MG63 (cell line): ENCODE measurements at regions not wholly inside any gene's neighbourhood (a gene's known extent, or its start where the extent isn't known, plus 50 kb on each side); places are given as distances from the start of the nearest gene placed in this dataset.
A peak's percentile ranks its signal among the peaks of the same experiment; 100 is the strongest.

ENCODE experiments used
- DNase-seq: peaks from one replicate; pipeline ENCODE4 v3.0.0-alpha.2; 2020
- H3K27me3 ChIP-seq: fragments of 250-450 bp; sonication (Bioruptor Pico); 2 replicates; pipeline ENCODE4 v1.5.1; 2020; ENCODE audit warnings: mild to moderate bottlenecking, moderate library complexity
- H3K36me3 ChIP-seq: fragments of 250-450 bp; sonication (Bioruptor Pico); 2 replicates; pipeline ENCODE4 v1.5.1; 2020; ENCODE audit warnings: mild to moderate bottlenecking, moderate library complexity
- H3K4me3 ChIP-seq: fragments of 250-450 bp; sonication (Bioruptor Pico); 2 replicates; pipeline ENCODE4 v1.5.1; 2020; ENCODE audit warnings: mild to moderate bottlenecking, moderate library complexity
- H3K9me3 ChIP-seq: fragments of 250-450 bp; sonication (Bioruptor Pico); 2 replicates; pipeline ENCODE4 v1.5.1; 2020; ENCODE audit warnings: mild to moderate bottlenecking, moderate library complexity

GRCh38 chr2:45072862-45073237 lies 63.6 kb upstream of the SIX2 start:
- no peaks in the 10 kb centered on the region for H3K27me3 ChIP-seq
- H3K9me3 ChIP-seq, result no peaks in the 10 kb centered on the region
- H3K36me3 ChIP-seq, result no peaks in the 10 kb centered on the region
- H3K4me3 ChIP-seq, result no peak overlapping the region
- no peak for DNase-seq

- no peaks in the 10 kb centered on the region for H3K36me3 ChIP-seq
- H3K27me3 ChIP-seq, result no peaks in the 10 kb centered on the region
- H3K9me3 ChIP-seq, result no peaks in the 10 kb centered on the region
- no peak overlapping the region for H3K4me3 ChIP-seq
- DNase-seq, result no peak
These were observed 63.0 kb upstream of the SIX2 start for GRCh38 chr2:45072064-45072861.

GRCh38 chr2:45070113-45070652 lies 60.9 kb upstream of the SIX2 start:
- no peaks in the 10 kb centered on the region for H3K36me3 ChIP-seq
- no peak overlapping the region for H3K4me3 ChIP-seq
- no peak for DNase-seq
- no peaks in the 10 kb centered on the region for H3K27me3 ChIP-seq
- H3K9me3 ChIP-seq, result no peaks in the 10 kb centered on the region

GRCh38 chr2:45069684-45070083 lies 60.4 kb upstream of the SIX2 start:
- no peak for DNase-seq
- no peaks in the 10 kb centered on the region for H3K27me3 ChIP-seq
- no peak overlapping the region for H3K4me3 ChIP-seq

GRCh38 chr2:45068571-45069140 lies 59.4 kb upstream of the SIX2 start:
- Histone ChIP-seq H3K27me3 (no peaks in the 10 kb centered on the region), H3K9me3 (no peaks in the 10 kb centered on the region), H3K36me3 (no peaks in the 10 kb centered on the region), H3K4me3 (no peak overlapping the region)
- DNase-seq, result peak; percentile 8

More at GRCh38 chr2:45069684-45070083, 60.4 kb upstream of the SIX2 start:
- Histone ChIP-seq H3K36me3 (no peaks in the 10 kb centered on the region), H3K9me3 (no peaks in the 10 kb centered on the region)

- Histone ChIP-seq H3K27me3 (no peaks in the 10 kb centered on the region), H3K9me3 (no peaks in the 10 kb centered on the region), H3K4me3 (no peak overlapping the region), H3K36me3 (no peaks in the 10 kb centered on the region)
- peak; percentile 32 for DNase-seq
These were observed 58.8 kb upstream of the SIX2 start for GRCh38 chr2:45067859-45068570.
